ENCODE measurements at regions not wholly inside any gene's neighbourhood (a gene's known extent, or its start where the extent isn't known, plus 50 kb on each side); places are given as distances from the start of the nearest gene placed in this dataset.

- Mint-ChIP-seq H3K27me3 (ENCODE audit: unreplicated experiment) (no peaks in the 10 kb centered on the region), H3K27ac (ENCODE audit: unreplicated experiment) (no peak overlapping the region), H3K36me3 (ENCODE audit: unreplicated experiment) (peaks cover 14% of the 10 kb centered on the region), H3K4me1 (ENCODE audit: low read depth, unreplicated experiment) (no peaks in the 10 kb centered on the region), H3K4me3 (ENCODE audit: unreplicated experiment) (no peak overlapping the region), H3K9me3 (ENCODE audit: unreplicated experiment) (peaks cover 4% of the 10 kb centered on the region)
- no peak for DNase-seq
- TF ChIP-seq, protein P1, sequence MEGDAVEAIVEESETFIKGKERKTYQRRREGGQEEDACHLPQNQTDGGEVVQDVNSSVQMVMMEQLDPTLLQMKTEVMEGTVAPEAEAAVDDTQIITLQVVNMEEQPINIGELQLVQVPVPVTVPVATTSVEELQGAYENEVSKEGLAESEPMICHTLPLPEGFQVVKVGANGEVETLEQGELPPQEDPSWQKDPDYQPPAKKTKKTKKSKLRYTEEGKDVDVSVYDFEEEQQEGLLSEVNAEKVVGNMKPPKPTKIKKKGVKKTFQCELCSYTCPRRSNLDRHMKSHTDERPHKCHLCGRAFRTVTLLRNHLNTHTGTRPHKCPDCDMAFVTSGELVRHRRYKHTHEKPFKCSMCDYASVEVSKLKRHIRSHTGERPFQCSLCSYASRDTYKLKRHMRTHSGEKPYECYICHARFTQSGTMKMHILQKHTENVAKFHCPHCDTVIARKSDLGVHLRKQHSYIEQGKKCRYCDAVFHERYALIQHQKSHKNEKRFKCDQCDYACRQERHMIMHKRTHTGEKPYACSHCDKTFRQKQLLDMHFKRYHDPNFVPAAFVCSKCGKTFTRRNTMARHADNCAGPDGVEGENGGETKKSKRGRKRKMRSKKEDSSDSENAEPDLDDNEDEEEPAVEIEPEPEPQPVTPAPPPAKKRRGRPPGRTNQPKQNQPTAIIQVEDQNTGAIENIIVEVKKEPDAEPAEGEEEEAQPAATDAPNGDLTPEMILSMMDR (IDR thresholded peaks at IDR 0.05; ENCODE audit: partially characterized antibody, unreplicated experiment): no peak
Observed at GRCh38 chr5:3401635-3402034, 194.0 kb upstream of the IRX1 start.

- Mint-ChIP-seq H3K9me3 (ENCODE audit: unreplicated experiment) (peaks cover 4% of the 10 kb centered on the region), H3K27me3 (ENCODE audit: unreplicated experiment) (no peaks in the 10 kb centered on the region), H3K4me1 (ENCODE audit: low read depth, unreplicated experiment) (peaks cover 3% of the 10 kb centered on the region), H3K27ac (ENCODE audit: unreplicated experiment) (no peak overlapping the region), H3K4me3 (ENCODE audit: unreplicated experiment) (no peak overlapping the region), H3K36me3 (ENCODE audit: unreplicated experiment) (peaks cover 13% of the 10 kb centered on the region)
- TF ChIP-seq, protein P1 (IDR thresholded peaks at IDR 0.05; ENCODE audit: partially characterized antibody, unreplicated experiment): no peak
- no peak for DNase-seq
Observed at GRCh38 chr5:3400659-3401058, 195.0 kb upstream of the IRX1 start.

DNA sequence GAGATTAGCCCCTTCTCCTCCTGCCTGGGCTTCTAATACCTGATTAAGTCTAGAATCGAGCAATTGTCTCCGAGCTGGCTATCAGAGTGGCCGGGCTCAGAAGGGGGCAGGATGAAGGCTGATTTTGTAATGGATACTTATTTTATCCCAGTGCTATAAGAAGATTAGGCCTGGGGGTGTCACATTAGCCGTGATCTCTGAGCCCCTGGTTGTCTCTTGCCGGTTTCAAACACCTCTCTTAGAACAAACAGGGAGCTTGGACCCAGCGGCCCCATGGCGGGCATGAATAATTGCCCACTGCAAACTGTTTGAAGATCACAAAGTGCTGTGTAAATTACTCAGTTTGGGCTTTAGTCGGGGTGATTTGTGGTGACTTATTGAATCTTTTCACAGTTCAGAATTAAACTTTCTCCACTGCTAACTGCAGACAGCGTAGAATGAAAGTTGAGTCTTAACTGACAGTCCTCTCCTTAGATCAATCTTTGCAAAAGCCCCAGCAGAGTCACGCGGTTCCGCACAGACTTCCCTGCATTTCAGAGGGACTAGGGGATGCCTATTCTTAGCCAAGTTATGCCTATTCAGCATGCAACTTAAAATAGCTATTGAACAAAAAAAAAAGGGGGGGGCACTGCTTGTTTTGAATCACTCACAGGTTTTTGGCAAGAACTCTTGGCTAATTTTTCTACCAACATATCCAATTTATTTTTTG, 200.6 kb upstream of the IRX1 start:
- H3K4me1 Mint-ChIP-seq (ENCODE audit: low read depth, unreplicated experiment): peaks cover 19% of the 10 kb centered on the region
- peak overlapping the region; percentile 59 for H3K27ac Mint-ChIP-seq (ENCODE audit: unreplicated experiment)
- H3K36me3 Mint-ChIP-seq (ENCODE audit: unreplicated experiment): peaks cover 9% of the 10 kb centered on the region
- H3K27me3 Mint-ChIP-seq (ENCODE audit: unreplicated experiment): peaks cover 9% of the 10 kb centered on the region
- H3K9me3 Mint-ChIP-seq (ENCODE audit: unreplicated experiment): peaks cover 10% of the 10 kb centered on the region
- H3K4me3 Mint-ChIP-seq (ENCODE audit: unreplicated experiment): no peak overlapping the region
- TF ChIP-seq, protein P1 (IDR thresholded peaks at IDR 0.05; ENCODE audit: partially characterized antibody, unreplicated experiment): no peak
- DNase-seq: no peak

GRCh38 chr5:3393920-3394597, 201.6 kb upstream of the IRX1 start:
- peaks cover 11% of the 10 kb centered on the region for H3K27me3 Mint-ChIP-seq (ENCODE audit: unreplicated experiment)
- H3K27ac Mint-ChIP-seq (ENCODE audit: unreplicated experiment): peak overlapping the region; percentile 94

More at GRCh38 chr5:3393920-3394597, 201.6 kb upstream of the IRX1 start:
- Mint-ChIP-seq H3K4me3 (ENCODE audit: unreplicated experiment) (peak overlapping the region; percentile 55), H3K36me3 (ENCODE audit: unreplicated experiment) (no peaks in the 10 kb centered on the region), H3K4me1 (ENCODE audit: low read depth, unreplicated experiment) (peaks cover 21% of the 10 kb centered on the region), H3K9me3 (ENCODE audit: unreplicated experiment) (peaks cover 9% of the 10 kb centered on the region)
- TF ChIP-seq, protein P1 (IDR thresholded peaks at IDR 0.05; ENCODE audit: partially characterized antibody, unreplicated experiment): no peak
- DNase-seq: peak; percentile 59

Measured in glutamatergic neuron (in vitro differentiated cells).